ENCODE measurements at regions not wholly inside any gene's neighbourhood (a gene's known extent, or its start where the extent isn't known, plus 50 kb on each side); places are given as distances from the start of the nearest gene placed in this dataset.

DNA sequence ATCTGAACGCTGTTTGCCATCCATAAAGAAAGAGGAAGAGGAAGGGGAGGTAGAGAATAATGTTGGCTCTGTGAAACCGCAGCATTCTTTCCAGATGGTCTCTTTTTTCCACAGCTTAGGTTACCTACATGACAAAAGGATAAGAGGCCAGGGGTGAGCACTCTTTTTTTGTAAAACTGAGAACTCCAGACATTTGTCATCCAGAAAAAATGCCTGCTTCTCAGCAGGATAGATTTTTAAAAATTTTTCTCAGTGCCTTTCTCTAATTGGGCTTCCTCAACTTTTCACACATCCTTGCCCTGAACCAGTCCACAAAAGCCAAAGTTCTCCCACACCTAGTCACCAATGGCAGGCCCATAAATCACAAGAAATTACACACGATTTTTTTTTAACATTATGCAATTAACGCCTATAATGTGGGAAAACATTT is 158.1 kb upstream of the TENM3 start:
- RAD21 ChIA-PET (ENCODE audit: low non-redundant PET in 1 of 2, low total read pairs in 2 of 2, uncharacterized antibody in 2 of 2, unreplicated experiment in 2 of 2), result no interaction called here
- Histone ChIP-seq H3K27ac (ENCODE audit: low read depth, low read length) (no peak overlapping the region), H3K27me3 (ENCODE audit: insufficient read depth, low read length) (0 out of 2 replicates have a peak, but pooled peaks cover 3% of the 10 kb centered on the region), H3K79me2 (ENCODE audit: insufficient read depth, low read length) (no peaks in the 10 kb centered on the region), H3K4me2 (ENCODE audit: low read length) (no peak overlapping the region), H3K9ac (ENCODE audit: low read length) (no peak overlapping the region), H3K4me1 (ENCODE audit: control insufficient read depth in 1 of 2, insufficient read depth in 2 of 2, low read length in 2 of 2) (no peaks in the 10 kb centered on the region), H3K4me3 (replicated peaks in 1 of 2; ENCODE audit: low read depth in 1 of 2, low read length in 2 of 2) (no peak overlapping the region), H3K9me3 (ENCODE audit: control insufficient read depth in 1 of 2, insufficient read depth in 1 of 2, low read depth in 1 of 2, low read length in 2 of 2) (no peaks in the 10 kb centered on the region), H4K20me1 (ENCODE audit: insufficient read depth) (no peaks in the 10 kb centered on the region), H2AFZ (ENCODE audit: low read depth, low read length, poor library complexity, severe bottlenecking) (no peak overlapping the region), H3K36me3 (ENCODE audit: control insufficient read depth in 1 of 2, insufficient read depth in 2 of 2, low read length in 2 of 2) (no peaks in the 10 kb centered on the region), H3K9me2 (ENCODE audit: insufficient read depth) (no peaks in the 10 kb centered on the region)
- BruUV-seq (replicated peaks), result no TSS peak
- TF ChIP-seq, protein P1, sequence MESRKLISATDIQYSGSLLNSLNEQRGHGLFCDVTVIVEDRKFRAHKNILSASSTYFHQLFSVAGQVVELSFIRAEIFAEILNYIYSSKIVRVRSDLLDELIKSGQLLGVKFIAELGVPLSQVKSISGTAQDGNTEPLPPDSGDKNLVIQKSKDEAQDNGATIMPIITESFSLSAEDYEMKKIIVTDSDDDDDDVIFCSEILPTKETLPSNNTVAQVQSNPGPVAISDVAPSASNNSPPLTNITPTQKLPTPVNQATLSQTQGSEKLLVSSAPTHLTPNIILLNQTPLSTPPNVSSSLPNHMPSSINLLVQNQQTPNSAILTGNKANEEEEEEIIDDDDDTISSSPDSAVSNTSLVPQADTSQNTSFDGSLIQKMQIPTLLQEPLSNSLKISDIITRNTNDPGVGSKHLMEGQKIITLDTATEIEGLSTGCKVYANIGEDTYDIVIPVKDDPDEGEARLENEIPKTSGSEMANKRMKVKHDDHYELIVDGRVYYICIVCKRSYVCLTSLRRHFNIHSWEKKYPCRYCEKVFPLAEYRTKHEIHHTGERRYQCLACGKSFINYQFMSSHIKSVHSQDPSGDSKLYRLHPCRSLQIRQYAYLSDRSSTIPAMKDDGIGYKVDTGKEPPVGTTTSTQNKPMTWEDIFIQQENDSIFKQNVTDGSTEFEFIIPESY (IDR thresholded peaks at IDR 0.05; ENCODE audit: extremely low read depth, insufficient replicate concordance, low read length), result no peak
- TF ChIP-seq POLR2A (IDR thresholded peaks at IDR 0.05; ENCODE audit: borderline replicate concordance, extremely low read depth, insufficient read depth, insufficient read length) (no peak), ELF1 (IDR thresholded peaks at IDR 0.05; ENCODE audit: borderline replicate concordance, low read depth) (no peak), ZFX (IDR thresholded peaks at IDR 0.05) (no peak), POLR2AphosphoS5 (IDR thresholded peaks at IDR 0.05; ENCODE audit: low read depth, low read length) (no peak), SP1 (IDR thresholded peaks at IDR 0.05; ENCODE audit: low read depth) (no peak), YY1 (IDR thresholded peaks at IDR 0.05; ENCODE audit: extremely low read depth, insufficient replicate concordance, low read depth, low read length) (no peak), EZH2 (IDR thresholded peaks at IDR 0.05) (no peak), JUND (IDR thresholded peaks at IDR 0.05) (no peak)
- TF ChIP-seq, protein P2, sequence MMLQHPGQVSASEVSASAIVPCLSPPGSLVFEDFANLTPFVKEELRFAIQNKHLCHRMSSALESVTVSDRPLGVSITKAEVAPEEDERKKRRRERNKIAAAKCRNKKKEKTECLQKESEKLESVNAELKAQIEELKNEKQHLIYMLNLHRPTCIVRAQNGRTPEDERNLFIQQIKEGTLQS (IDR thresholded peaks at IDR 0.05), result no peak
- intact Hi-C loops (cut with micrococcal nuclease), result loop anchor here (5.0 to 10.0 kb wide), 2 partner anchors 940 to 1258 kb away; no protein-coding TSS in a partner anchor
- POLR2A ChIA-PET, result no interaction called here
- CTCF ChIA-PET, result no interaction called here
- DNase-seq (ENCODE audit: low read depth, low spot score) (no peak), ATAC-seq (no peak)

Data from HCT116 (cell line).